ENCODE measurements at regions not wholly inside any gene's neighbourhood (a gene's known extent, or its start where the extent isn't known, plus 50 kb on each side); places are given as distances from the start of the nearest gene placed in this dataset.

- TF ChIP-seq CTCF (IDR thresholded peaks at IDR 0.05): no peak
- no peak for TF ChIP-seq JUND (IDR thresholded peaks at IDR 0.05)
Observed at GRCh38 chr19:30305346-30306060, 66.7 kb upstream of the ZNF536 start.

Measured in SK-N-SH (cell line).